Astrocyte (in vitro differentiated cells and primary cell): ENCODE measurements at regions not wholly inside any gene's neighbourhood (a gene's known extent, or its start where the extent isn't known, plus 50 kb on each side); places are given as distances from the start of the nearest gene placed in this dataset.

Source experiments
- DNase-seq: peaks from one replicate; pipeline ENCODE4 v3.0.0-alpha.2; 2010; ENCODE audit warnings: low read depth
- FAIRE-seq: peaks from 2 replicates; lab custom pipeline; 2011; peaks lifted over from hg19 to GRCh38; lab: Jason Lieb, UNC
- H2AFZ ChIP-seq: 2 replicates; pipeline ENCODE4 v1.6.0; 2012; ENCODE audit warnings: low read depth, low read length, inconsistent platforms
- H3K27ac ChIP-seq: 2 replicates; pipeline ENCODE4 v1.5.1; 2011; ENCODE audit warnings: low read depth, low read length, inconsistent platforms
- H3K27me3 ChIP-seq: 2 replicates; pipeline ENCODE4 v1.6.0; 2011; ENCODE audit warnings: low read length, inconsistent platforms; ENCODE audit not compliant: insufficient read depth
- H3K36me3 ChIP-seq: 2 replicates; pipeline ENCODE4 v1.5.1; 2011; ENCODE audit warnings: low read length, inconsistent platforms; ENCODE audit not compliant: insufficient read depth
- H3K4me1 ChIP-seq: 2 replicates; pipeline ENCODE4 v1.5.1; 2011; ENCODE audit warnings: low read length, inconsistent platforms; ENCODE audit not compliant: insufficient read depth
- H3K4me2 ChIP-seq: 2 replicates; pipeline ENCODE4 v1.6.0; 2012; ENCODE audit warnings: low read length, inconsistent platforms
- H3K4me3 ChIP-seq: 2 replicates; pipeline ENCODE4 v1.5.1; 2011; ENCODE audit warnings: low read depth, mild to moderate bottlenecking, low read length, inconsistent platforms; ENCODE audit not compliant: insufficient read depth
- H3K79me2 ChIP-seq: 2 replicates; pipeline ENCODE4 v1.6.0; 2012; ENCODE audit warnings: mild to moderate bottlenecking, low read length, inconsistent platforms; ENCODE audit not compliant: insufficient read depth
- H3K9ac ChIP-seq: 2 replicates; pipeline ENCODE4 v1.6.0; 2012; ENCODE audit warnings: mild to moderate bottlenecking, low read length, inconsistent platforms
- H3K9me3 ChIP-seq: 2 replicates; pipeline ENCODE4 v1.5.1; 2012; ENCODE audit warnings: low read depth, mild to moderate bottlenecking, low read length, inconsistent platforms; ENCODE audit not compliant: insufficient read depth
- H4K20me1 ChIP-seq: 2 replicates; pipeline ENCODE4 v1.6.0; 2012; ENCODE audit warnings: low read length, inconsistent platforms; ENCODE audit not compliant: insufficient read depth
- H3K27ac Mint-ChIP-seq: one replicate; pipeline ENCODE4 v1.8.0; 2021; ENCODE audit warnings: mild to moderate bottlenecking, mixed read lengths; ENCODE audit not compliant: unreplicated experiment
- H3K27me3 Mint-ChIP-seq: one replicate; pipeline ENCODE4 v1.8.0; 2021; ENCODE audit warnings: low read depth, mixed read lengths; ENCODE audit not compliant: unreplicated experiment
- H3K36me3 Mint-ChIP-seq: one replicate; pipeline ENCODE4 v1.8.0; 2021; ENCODE audit warnings: low read depth, mixed read lengths; ENCODE audit not compliant: unreplicated experiment
- H3K4me1 Mint-ChIP-seq: one replicate; pipeline ENCODE4 v1.8.0; 2021; ENCODE audit warnings: low read depth, mixed read lengths; ENCODE audit not compliant: unreplicated experiment
- H3K4me3 Mint-ChIP-seq: one replicate; pipeline ENCODE4 v1.8.0; 2021; ENCODE audit warnings: mild to moderate bottlenecking, moderate library complexity, mixed read lengths; ENCODE audit not compliant: unreplicated experiment
- H3K9me3 Mint-ChIP-seq: one replicate; pipeline ENCODE4 v1.8.0; 2021; ENCODE audit warnings: mild to moderate bottlenecking, mixed read lengths; ENCODE audit not compliant: unreplicated experiment
- CTCF ChIP-seq: IDR thresholded peaks from 2 replicates; pipeline ENCODE4 v1.5.1; 2011; ENCODE audit warnings: low read depth, mild to moderate bottlenecking, inconsistent platforms, low read length, moderate library complexity; ENCODE audit not compliant: insufficient read depth
- EZH2 ChIP-seq: IDR thresholded peaks from 2 replicates; pipeline ENCODE4 v1.6.1; 2012; ENCODE audit warnings: mild to moderate bottlenecking, low read length, inconsistent platforms; ENCODE audit not compliant: insufficient read depth

- Histone ChIP-seq H3K79me2 (no peaks in the 10 kb centered on the region), H3K4me1 (no peaks in the 10 kb centered on the region), H3K36me3 (no peaks in the 10 kb centered on the region), H3K4me2 (no peak overlapping the region), H4K20me1 (no peaks in the 10 kb centered on the region), H3K9ac (no peak overlapping the region), H3K27ac (no peak overlapping the region), H3K4me3 (no peak overlapping the region), H3K27me3 (no peaks in the 10 kb centered on the region), H3K9me3 (peaks cover 14% of the 10 kb centered on the region), H2AFZ (no peak overlapping the region)
- TF ChIP-seq CTCF, result no peak
- TF ChIP-seq EZH2, result no peak
- Mint-ChIP-seq H3K36me3 (peaks cover 5% of the 10 kb centered on the region), H3K27ac (no peak overlapping the region), H3K4me1 (no peaks in the 10 kb centered on the region), H3K9me3 (peaks cover 12% of the 10 kb centered on the region), H3K27me3 (peaks cover 20% of the 10 kb centered on the region), H3K4me3 (no peak overlapping the region)
- FAIRE-seq (no peak), DNase-seq (no peak)
These were observed 103.8 kb downstream of the PDGFA start for GRCh38 chr7:415646-416525.

GRCh38 chr7:416761-417624 is 102.7 kb downstream of the PDGFA start:
- no peak overlapping the region for H3K4me3 Mint-ChIP-seq
- H3K9me3 Mint-ChIP-seq, result peaks cover 14% of the 10 kb centered on the region
- H3K27me3 ChIP-seq, result no peaks in the 10 kb centered on the region
- H2AFZ ChIP-seq, result no peak overlapping the region
- DNase-seq (no peak), FAIRE-seq (no peak)
- no peaks in the 10 kb centered on the region for H3K36me3 ChIP-seq
- H3K9me3 ChIP-seq, result peaks cover 14% of the 10 kb centered on the region
- no peak overlapping the region for H3K27ac ChIP-seq
- TF ChIP-seq EZH2 (no peak), CTCF (no peak)
- H4K20me1 ChIP-seq, result no peaks in the 10 kb centered on the region
- peaks cover 5% of the 10 kb centered on the region for H3K36me3 Mint-ChIP-seq
- no peak overlapping the region for H3K4me2 ChIP-seq
- H3K9ac ChIP-seq, result no peak overlapping the region
- no peaks in the 10 kb centered on the region for H3K4me1 ChIP-seq
- no peak overlapping the region for H3K27ac Mint-ChIP-seq
- no peaks in the 10 kb centered on the region for H3K79me2 ChIP-seq
- no peak overlapping the region for H3K4me3 ChIP-seq
- peaks cover 21% of the 10 kb centered on the region for H3K27me3 Mint-ChIP-seq
- H3K4me1 Mint-ChIP-seq, result no peaks in the 10 kb centered on the region
